NK-92 (cell line): ENCODE measurements at regions not wholly inside any gene's neighbourhood (a gene's known extent, or its start where the extent isn't known, plus 50 kb on each side); places are given as distances from the start of the nearest gene placed in this dataset.
"Not testable (repeated sequence)": the region's sequence is repeated elsewhere in the genome, so short reads cannot be mapped to it uniquely, and the experiment has no call there.

Experiments used
- DNase-seq: peaks from one replicate; lab custom pipeline; 2025; ENCODE audit not compliant: unreplicated experiment; lab: John Stamatoyannopoulos, UW

- DNase-seq = no peak
Observed at GRCh38 chr13:75180805-75181455, 301.0 kb downstream of the TBC1D4 start.

DNA sequence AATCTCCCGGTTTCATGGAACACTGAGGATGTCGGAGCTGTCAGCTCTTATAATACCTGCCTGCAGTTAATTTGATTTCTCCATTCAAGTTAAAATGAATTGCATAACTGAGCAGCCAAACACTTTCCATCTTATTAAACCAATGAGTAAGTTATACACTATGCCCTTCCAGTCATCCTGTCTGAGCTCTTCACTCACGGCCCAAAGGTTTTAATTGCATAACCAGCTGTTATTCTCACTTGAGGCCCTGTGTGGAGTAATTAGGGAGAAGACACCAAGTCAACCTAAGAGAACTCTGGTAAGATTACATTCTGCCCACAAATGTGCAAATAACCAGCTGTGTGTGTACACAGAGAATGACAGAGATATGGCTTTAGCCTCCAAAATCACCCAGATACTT is 303.5 kb downstream of the TBC1D4 start:
- DNase-seq = no peak

GRCh38 chr13:75175575-75175974 is 306.4 kb downstream of the TBC1D4 start:
- no peak for DNase-seq

DNA sequence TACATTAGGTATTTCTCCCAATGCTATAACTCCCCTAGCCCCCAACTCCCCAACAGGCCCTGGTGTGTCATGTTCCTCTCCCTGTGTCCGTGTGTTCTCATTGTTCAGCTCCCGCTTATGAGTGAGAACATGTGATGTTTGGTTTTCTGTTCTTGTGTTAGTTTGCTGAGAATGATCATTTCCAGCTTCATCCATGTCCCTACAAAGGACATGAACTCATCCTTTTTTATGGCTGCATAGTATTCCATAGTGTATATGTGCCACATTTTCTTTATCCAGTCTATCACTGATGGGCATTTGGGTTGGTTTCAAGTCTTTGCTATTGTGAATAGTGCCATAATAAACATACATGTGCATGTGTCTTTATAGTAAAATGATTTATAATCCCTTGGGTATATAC is 306.9 kb downstream of the TBC1D4 start:
- DNase-seq = not testable (repeated sequence)

DNA sequence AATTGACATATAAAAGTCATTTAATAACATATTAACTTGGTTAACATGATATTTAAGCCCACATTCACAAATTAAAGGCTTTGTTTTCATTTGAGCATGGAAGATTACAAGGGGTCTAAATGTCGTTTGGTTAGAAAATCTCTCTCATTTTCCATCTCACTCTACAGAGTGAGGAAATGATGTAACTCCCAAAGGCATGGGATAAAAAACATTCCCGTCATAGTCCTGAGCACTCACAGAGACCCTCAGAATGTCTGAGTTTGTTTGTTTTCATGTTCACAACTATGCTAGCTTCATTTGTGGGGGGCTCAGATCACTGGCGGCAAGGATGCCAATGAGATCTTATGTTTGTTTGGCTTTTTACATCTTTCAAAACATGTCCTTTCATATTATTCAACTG is 307.5 kb downstream of the TBC1D4 start:
- no peak for DNase-seq

DNA sequence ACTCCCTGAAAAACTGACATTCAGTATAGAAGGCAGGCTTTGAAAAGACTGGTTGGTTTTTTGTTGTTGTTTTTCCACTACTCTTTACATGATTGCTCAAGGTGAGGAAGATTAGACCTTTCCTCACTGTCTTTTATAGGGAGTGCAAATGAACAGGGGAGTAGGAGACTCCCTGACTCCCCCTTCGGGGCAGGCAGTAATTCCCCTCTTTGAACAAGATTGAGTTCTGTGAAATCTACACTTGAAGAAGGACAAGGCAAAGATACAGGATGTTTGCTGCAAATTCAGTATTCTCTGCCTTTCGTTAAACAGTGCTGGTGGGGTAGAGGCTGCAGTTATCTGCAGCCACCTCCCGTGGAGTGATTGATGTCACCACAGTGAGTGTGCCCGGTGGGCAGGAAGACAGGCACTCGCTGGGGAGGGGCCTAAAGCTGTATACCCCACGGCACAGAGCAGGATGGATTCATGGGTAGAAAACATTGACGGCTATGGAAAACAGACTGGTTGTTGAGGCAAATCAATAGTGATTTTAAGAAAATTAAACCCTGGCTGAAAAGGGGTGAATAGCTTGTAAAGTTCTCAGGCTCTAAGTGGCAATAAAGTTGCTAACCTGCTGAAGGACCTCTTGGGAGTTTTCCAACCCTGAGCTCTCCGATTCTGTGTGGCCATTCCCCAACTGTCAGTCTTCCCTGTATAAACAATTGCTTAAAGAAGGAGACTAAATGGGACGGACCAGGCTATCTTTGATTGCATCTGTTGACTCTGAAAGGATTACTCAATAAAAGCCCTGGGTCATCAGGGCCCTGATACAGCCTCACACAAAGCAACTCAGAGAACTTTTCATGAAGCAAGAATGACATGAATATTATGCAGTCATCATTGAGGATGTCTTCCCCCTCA is 308.3 kb downstream of the TBC1D4 start:
- no peak for DNase-seq

GRCh38 chr13:75170311-75170710 is 311.7 kb downstream of the TBC1D4 start:
- no peak for DNase-seq

DNA sequence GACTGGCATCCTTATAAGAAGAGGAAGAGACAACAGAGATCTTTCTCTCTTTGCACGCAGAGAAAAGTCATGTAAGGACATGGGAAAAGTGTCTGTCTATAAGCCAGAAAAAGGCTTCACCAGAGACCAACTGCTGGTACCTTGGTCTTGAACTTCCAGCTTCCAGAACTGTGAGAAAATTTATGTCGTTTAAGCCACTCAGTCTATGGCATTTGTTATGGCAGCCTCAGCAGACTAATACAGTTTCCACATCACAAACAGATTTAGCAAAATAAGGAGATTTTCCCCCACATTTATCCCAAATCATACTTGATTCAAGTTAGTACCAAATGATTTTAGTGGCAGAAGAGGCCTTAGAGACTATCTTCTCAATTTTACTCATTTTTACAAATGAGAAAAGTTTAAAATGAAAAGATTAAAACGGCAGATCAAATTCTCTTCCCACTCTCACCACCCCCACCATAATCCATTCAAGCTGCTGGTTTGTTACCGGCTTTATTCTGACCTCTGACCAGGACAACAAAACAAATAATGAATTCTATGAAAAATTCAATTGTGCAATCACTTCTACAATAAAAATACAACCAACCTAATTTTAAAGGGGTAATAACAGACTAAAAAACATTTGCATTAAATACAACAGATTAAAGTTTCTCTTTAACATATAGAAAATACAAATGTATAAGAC is 316.3 kb downstream of the TBC1D4 start:
- DNase-seq = no peak

- DNase-seq = no peak
Observed at GRCh38 chr13:75161804-75162203, 320.2 kb downstream of the TBC1D4 start.

GRCh38 chr13:75160984-75161383 is 321.0 kb downstream of the TBC1D4 start:
- DNase-seq = no peak

DNA sequence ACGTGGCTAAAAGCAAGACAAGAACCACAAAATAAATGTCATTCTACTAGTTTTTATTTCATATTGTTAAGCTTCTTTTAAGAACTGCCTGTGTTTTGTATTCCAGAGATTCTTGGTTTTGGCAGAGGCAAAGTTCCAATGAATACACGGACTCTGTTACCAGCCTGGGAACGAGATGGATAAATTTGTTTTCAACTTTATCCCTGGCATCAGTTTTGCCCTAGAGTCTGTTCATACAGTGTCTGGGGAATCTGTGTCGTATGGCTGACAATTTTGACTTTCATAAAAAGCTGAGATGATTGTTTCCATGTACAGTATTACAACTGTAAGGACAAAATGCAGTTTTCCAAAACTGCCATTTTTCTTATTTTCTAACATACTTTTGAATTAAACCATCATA is 327.6 kb downstream of the TBC1D4 start:
- no peak for DNase-seq

DNA sequence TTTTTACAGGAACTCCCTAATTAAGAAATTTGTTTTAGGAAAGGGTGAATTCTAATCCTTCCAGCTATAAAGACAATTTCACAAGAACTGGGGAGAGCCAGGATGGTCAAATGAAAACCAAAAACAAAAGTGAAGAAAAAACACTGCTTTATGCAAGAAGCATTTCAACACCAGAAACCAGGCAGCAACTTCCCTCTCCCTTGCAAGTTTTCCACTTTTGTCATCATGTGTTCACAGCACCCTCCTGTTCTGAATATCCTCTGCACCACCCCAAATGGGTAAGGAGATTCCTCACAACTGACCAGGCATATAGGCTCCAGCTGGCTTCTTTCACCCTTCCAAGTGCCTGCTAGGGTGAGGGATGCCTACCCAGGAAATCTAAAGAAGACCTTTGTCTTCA is 328.1 kb downstream of the TBC1D4 start:
- no peak for DNase-seq

DNA sequence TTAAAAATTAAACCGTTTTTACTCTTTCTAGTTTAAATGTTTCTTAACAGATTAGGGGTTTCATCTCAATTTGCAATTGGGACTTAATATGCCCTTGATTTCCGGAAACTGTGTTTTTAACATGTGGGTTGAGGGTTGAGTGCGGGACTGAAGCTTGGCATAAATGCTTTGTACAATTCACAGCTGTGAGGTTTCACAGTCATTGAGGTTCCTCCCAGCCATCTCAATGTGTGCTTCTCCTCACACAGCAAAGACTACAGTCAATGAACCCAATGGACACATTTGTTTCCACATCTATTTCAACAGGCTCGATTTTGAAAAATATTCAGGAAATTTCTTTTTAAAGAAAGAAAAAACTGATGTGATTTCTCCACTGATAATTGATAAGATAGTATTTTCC is 328.6 kb downstream of the TBC1D4 start:
- no peak for DNase-seq

- DNase-seq = no peak
Observed at GRCh38 chr13:75151081-75151643, 330.8 kb downstream of the TBC1D4 start.

DNA sequence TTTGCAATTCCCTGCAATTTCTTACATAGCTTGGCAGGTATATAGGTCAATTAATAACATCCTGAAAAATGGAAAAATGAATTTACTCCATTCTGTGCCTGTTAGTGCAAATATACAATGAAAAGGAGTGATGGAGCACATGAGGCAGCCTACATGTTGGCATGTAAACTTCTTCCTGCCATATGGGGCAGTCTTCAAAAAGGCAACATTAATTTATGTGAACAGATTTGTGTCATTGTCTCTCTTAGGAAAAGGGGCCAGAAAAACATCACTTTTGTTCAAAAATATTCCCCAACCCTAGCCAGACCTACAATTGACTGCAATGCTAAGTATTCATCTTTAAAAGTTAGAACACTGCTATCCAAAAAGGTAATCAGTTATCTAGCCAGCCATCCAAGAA is 332.2 kb downstream of the TBC1D4 start:
- no peak for DNase-seq

DNA sequence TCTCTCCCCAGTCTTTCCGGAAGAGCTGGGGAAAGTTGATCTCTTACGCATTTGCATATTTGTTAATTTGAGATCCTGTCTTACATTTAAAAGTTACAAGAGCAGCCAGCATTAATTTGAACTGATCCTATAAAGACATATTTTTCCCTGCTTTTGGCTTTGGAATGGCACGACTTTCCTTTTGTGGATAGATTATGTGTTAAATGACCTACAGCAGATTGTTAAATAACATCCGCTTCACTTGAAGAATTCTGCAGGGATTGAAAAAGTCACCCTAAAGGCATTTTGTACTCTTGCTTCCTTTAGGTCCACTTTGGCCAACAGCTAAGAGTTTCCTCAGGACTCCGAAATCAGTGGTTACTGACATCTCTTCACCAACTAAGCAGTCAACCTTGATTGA is 334.0 kb downstream of the TBC1D4 start:
- no peak for DNase-seq

DNA sequence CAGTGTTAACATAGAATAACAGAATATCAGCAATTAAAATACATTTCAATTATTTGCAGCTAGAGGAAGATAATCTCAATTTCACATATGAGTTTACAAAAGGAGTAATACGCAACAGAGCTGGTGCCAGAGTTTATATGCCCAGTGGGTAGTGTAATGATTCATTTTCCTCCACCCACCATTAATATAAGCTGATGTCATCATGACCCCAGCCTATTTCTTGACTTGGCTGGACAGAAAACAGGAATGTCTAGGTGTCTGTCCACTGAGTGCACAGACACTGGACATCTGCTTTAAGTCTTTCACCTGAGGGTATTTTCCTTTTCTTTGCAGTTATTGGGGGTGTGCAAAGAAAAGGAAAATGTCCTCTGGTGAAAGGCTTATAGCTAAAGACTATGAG is 335.5 kb downstream of the TBC1D4 start:
- no peak for DNase-seq

- no peak for DNase-seq
Observed at GRCh38 chr13:75145927-75146326, 336.0 kb downstream of the TBC1D4 start.

GRCh38 chr13:75139291-75139690 is 342.7 kb downstream of the TBC1D4 start:
- DNase-seq = no peak

DNA sequence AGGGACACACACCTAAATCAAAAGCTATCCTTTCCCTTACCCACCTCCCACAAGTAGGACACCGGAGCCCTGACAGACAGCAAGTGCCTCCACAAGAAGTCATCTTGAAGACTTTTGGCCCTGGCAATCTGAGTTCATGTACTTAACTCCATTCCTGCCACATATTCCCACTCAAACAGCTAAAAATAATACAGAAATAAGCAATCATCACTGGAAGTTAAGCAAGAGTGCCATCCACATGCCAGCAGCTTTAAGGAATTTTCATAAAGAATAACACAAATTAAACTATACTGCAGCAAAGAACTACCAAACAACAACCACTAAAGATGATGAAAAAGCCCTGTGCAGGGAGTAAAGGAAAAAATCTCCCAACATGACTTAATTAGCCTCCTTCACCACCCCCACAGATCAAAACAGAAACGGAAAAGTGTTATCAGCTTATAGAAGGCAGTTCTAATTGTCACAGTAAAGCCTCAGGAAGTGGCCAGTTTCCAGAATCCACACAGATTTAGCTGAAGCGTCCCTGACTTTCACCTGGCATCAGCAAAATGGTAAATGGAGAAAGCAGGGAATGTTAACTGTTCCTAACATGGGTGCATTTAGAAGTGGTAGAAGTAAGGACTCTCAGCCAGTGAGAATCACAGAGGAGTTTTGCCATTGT is 343.9 kb downstream of the TBC1D4 start:
- DNase-seq = no peak

- no peak for DNase-seq
Observed at GRCh38 chr13:75136151-75136550, 345.8 kb downstream of the TBC1D4 start.
